ENCODE measurements at regions not wholly inside any gene's neighbourhood (a gene's known extent, or its start where the extent isn't known, plus 50 kb on each side); places are given as distances from the start of the nearest gene placed in this dataset.
A peak's percentile ranks its signal among the peaks of the same experiment; 100 is the strongest.

DNA sequence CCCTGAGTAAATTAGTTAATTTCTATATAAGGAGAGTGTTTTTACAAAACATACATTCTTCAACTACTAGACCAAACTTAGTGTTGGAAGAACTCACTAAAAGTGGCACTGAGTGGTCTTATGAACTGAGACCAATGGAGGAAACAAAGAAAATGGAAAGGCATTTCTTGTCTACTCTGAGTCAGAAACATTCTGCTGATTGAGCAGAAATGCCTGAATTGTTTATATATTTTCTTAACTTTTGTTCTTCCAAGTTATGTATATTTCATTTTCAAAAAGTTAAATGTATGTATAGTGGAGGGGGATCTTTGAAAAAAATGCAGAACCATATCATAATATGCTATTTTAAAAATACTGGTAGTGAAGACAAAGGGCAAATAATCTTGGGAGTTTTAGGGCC, 320.7 kb downstream of the HGF start:
- no peaks in the 10 kb centered on the region for H3K27me3 ChIP-seq
- DNase-seq (no peak), ATAC-seq (no peak)
- H3K27ac ChIP-seq = no peak overlapping the region
- H3K4me1 ChIP-seq = no peaks in the 10 kb centered on the region
- no peaks in the 10 kb centered on the region for H3K36me3 ChIP-seq
- H3K4me3 ChIP-seq = no peak overlapping the region
- TF ChIP-seq, protein P1, sequence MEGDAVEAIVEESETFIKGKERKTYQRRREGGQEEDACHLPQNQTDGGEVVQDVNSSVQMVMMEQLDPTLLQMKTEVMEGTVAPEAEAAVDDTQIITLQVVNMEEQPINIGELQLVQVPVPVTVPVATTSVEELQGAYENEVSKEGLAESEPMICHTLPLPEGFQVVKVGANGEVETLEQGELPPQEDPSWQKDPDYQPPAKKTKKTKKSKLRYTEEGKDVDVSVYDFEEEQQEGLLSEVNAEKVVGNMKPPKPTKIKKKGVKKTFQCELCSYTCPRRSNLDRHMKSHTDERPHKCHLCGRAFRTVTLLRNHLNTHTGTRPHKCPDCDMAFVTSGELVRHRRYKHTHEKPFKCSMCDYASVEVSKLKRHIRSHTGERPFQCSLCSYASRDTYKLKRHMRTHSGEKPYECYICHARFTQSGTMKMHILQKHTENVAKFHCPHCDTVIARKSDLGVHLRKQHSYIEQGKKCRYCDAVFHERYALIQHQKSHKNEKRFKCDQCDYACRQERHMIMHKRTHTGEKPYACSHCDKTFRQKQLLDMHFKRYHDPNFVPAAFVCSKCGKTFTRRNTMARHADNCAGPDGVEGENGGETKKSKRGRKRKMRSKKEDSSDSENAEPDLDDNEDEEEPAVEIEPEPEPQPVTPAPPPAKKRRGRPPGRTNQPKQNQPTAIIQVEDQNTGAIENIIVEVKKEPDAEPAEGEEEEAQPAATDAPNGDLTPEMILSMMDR (IDR thresholded peaks at IDR 0.05) = no peak
- H3K9me3 ChIP-seq = no peaks in the 10 kb centered on the region
- intact Hi-C loops (cut with DNase I) = no loop called here

GRCh38 chr7:81447351-81447952, 322.4 kb downstream of the HGF start:
- Histone ChIP-seq H3K27ac (no peak overlapping the region), H3K27me3 (no peaks in the 10 kb centered on the region), H3K36me3 (no peaks in the 10 kb centered on the region), H3K4me3 (no peak overlapping the region), H3K9me3 (no peaks in the 10 kb centered on the region), H3K4me1 (no peaks in the 10 kb centered on the region)
- TF ChIP-seq, protein P1 (IDR thresholded peaks at IDR 0.05) = peak in 1 of 2 donors; percentile 51
- peak; percentile 71 for ATAC-seq
- intact Hi-C loops (cut with DNase I) = no loop called here
- peak in 1 of 4 donors; percentile 50 for DNase-seq

GRCh38 chr7:81446212-81446611, 323.6 kb downstream of the HGF start:
- no peak for ATAC-seq
- intact Hi-C loops (cut with DNase I) = no loop called here
- H3K27me3 ChIP-seq = no peaks in the 10 kb centered on the region
- TF ChIP-seq, protein P1 (IDR thresholded peaks at IDR 0.05) = no peak
- no peaks in the 10 kb centered on the region for H3K36me3 ChIP-seq
- H3K4me1 ChIP-seq = no peaks in the 10 kb centered on the region
- no peak overlapping the region for H3K4me3 ChIP-seq
- H3K9me3 ChIP-seq = no peaks in the 10 kb centered on the region
- DNase-seq = no peak
- H3K27ac ChIP-seq = no peak overlapping the region

DNA sequence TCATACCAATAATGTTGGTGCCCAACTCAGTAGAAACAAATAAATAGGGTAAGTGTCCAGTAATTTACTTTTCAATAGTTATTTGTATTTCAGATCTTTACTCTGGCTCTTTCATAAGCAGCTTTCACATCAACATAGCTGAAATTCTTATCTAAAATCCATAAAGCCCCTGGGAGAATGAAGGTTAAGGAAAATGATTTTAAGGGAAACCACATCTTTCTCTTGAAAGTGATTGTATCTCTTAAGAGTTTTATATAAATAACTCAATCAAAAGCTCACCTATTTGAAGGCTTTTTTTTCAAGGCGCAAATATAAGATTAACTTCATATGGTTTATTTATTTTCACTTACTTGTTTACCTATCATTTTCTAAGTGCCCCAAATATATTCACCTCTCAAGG, 324.4 kb downstream of the HGF start:
- ATAC-seq (no peak), DNase-seq (no peak)
- Histone ChIP-seq H3K27me3 (no peaks in the 10 kb centered on the region), H3K36me3 (no peaks in the 10 kb centered on the region), H3K9me3 (no peaks in the 10 kb centered on the region), H3K4me1 (no peaks in the 10 kb centered on the region), H3K4me3 (no peak overlapping the region), H3K27ac (no peak overlapping the region)
- TF ChIP-seq, protein P1 (IDR thresholded peaks at IDR 0.05) = no peak
- intact Hi-C loops (cut with DNase I) = no loop called here

DNA sequence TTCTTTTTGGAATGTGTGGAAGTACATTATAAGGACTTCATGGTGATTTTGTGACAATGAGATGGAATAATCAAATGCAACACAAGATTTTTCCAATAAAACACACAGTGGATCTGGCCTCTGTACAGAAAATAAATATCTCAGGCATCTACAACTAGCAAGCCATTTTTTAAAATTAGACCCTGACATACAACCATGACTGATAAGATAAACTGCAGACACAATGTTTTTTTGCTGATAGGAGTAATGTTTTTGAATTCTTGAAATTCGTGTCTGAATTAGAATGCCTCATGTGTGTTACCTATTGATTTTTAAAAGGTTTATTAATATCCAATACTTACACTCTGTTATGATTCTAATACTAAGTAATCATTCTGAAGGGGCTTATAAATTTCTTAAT, 328.1 kb downstream of the HGF start:
- intact Hi-C loops (cut with DNase I) = no loop called here
- ATAC-seq (no peak), DNase-seq (no peak)
- TF ChIP-seq, protein P1 (IDR thresholded peaks at IDR 0.05) = no peak
- H3K27me3 ChIP-seq = no peaks in the 10 kb centered on the region
- no peak overlapping the region for H3K27ac ChIP-seq
- H3K4me1 ChIP-seq = no peaks in the 10 kb centered on the region
- H3K36me3 ChIP-seq = no peaks in the 10 kb centered on the region
- H3K4me3 ChIP-seq = no peak overlapping the region
- peaks cover 0 to 6% of the 10 kb centered on the region in 2 donors for H3K9me3 ChIP-seq

Measured in left lung (tissue), 4 donors.